Neural progenitor cell (in vitro differentiated cells): ENCODE measurements at regions not wholly inside any gene's neighbourhood (a gene's known extent, or its start where the extent isn't known, plus 50 kb on each side); places are given as distances from the start of the nearest gene placed in this dataset.
A peak's percentile ranks its signal among the peaks of the same experiment; 100 is the strongest.

Source experiments
- DNase-seq: peaks from one replicate; pipeline ENCODE4 v3.0.0-alpha.2; 2016; ENCODE audit warnings: low spot score
- H2AFZ ChIP-seq: fragments of 200-600 bp; sonication (generic); replicated peaks from 2 replicates; pipeline ENCODE4 v1.6.1; 2016; ENCODE audit warnings: antibody characterized with exemption
- H3F3A ChIP-seq: fragments of 200-600 bp; sonication (generic); 2 replicates; pipeline ENCODE4 v1.6.1; 2016; ENCODE audit warnings: antibody characterized with exemption, low read depth
- H3K27ac ChIP-seq: fragments of 200-600 bp; sonication (generic); 2 replicates; pipeline ENCODE4 v1.5.1; 2016; ENCODE audit warnings: mild to moderate bottlenecking
- H3K27me3 ChIP-seq: fragments of 200-600 bp; sonication (generic); 2 replicates; pipeline ENCODE4 v1.6.1; 2016; ENCODE audit warnings: mild to moderate bottlenecking, moderate library complexity
- H3K36me3 ChIP-seq: fragments of 200-600 bp; sonication (generic); 2 replicates; pipeline ENCODE4 v1.5.1; 2016
- H3K4me1 ChIP-seq: fragments of 200-600 bp; sonication (generic); 2 replicates; pipeline ENCODE4 v1.6.1; 2016; ENCODE audit warnings: mixed run types
- H3K4me2 ChIP-seq: fragments of 200-600 bp; sonication (generic); 2 replicates; pipeline ENCODE4 v1.6.1; 2016
- H3K4me3 ChIP-seq: fragments of 200-600 bp; sonication (generic); 2 replicates; pipeline ENCODE4 v1.5.1; 2016
- H3K79me2 ChIP-seq: fragments of 200-600 bp; sonication (generic); 2 replicates; pipeline ENCODE4 v1.6.1; 2016; ENCODE audit warnings: low read depth
- H3K9ac ChIP-seq: fragments of 200-600 bp; sonication (generic); 2 replicates; pipeline ENCODE4 v1.6.1; 2016
- H3K9me3 ChIP-seq: fragments of 200-600 bp; sonication (generic); 2 replicates; pipeline ENCODE4 v1.5.1; 2016; ENCODE audit warnings: low read depth
- H4K20me1 ChIP-seq: fragments of 200-600 bp; sonication (generic); 2 replicates; pipeline ENCODE4 v1.6.1; 2016; ENCODE audit warnings: low read depth
- H3K27ac Mint-ChIP-seq: 3 replicates; pipeline ENCODE4 v1.8.0; 2021; ENCODE audit warnings: mixed read lengths
- H3K27me3 Mint-ChIP-seq: 2 replicates; pipeline ENCODE4 v1.8.0; 2022; ENCODE audit warnings: low read depth, mild to moderate bottlenecking, inconsistent platforms, moderate library complexity, mixed read lengths; ENCODE audit not compliant: insufficient read depth
- H3K36me3 Mint-ChIP-seq: 3 replicates; pipeline ENCODE4 v1.8.0; 2021; ENCODE audit warnings: mixed read lengths
- H3K4me1 Mint-ChIP-seq: 3 replicates; pipeline ENCODE4 v1.8.0; 2021; ENCODE audit warnings: mixed read lengths
- H3K4me3 Mint-ChIP-seq: 3 replicates; pipeline ENCODE4 v1.8.0; 2021; ENCODE audit warnings: mild to moderate bottlenecking, moderate library complexity, mixed read lengths
- H3K9me3 Mint-ChIP-seq: 3 replicates; pipeline ENCODE4 v1.8.0; 2020; ENCODE audit warnings: mixed read lengths
- EZH2 ChIP-seq: fragments of 200-600 bp; sonication (generic); IDR thresholded peaks from 2 replicates; pipeline ENCODE4 v1.6.1; 2017; ENCODE audit warnings: antibody characterized with exemption, mild to moderate bottlenecking, moderate library complexity
- EZH2phosphoT487 ChIP-seq: fragments of 200-600 bp; sonication (generic); IDR thresholded peaks from 2 replicates; pipeline ENCODE4 v1.6.1; 2017; ENCODE audit warnings: antibody characterized with exemption
- TF ChIP-seq, protein P1 (sequence below): fragments of 200-600 bp; sonication (generic); IDR thresholded peaks from 2 replicates; pipeline ENCODE4 v1.5.1; 2017; ENCODE audit warnings: antibody characterized with exemption, mild to moderate bottlenecking

DNA sequence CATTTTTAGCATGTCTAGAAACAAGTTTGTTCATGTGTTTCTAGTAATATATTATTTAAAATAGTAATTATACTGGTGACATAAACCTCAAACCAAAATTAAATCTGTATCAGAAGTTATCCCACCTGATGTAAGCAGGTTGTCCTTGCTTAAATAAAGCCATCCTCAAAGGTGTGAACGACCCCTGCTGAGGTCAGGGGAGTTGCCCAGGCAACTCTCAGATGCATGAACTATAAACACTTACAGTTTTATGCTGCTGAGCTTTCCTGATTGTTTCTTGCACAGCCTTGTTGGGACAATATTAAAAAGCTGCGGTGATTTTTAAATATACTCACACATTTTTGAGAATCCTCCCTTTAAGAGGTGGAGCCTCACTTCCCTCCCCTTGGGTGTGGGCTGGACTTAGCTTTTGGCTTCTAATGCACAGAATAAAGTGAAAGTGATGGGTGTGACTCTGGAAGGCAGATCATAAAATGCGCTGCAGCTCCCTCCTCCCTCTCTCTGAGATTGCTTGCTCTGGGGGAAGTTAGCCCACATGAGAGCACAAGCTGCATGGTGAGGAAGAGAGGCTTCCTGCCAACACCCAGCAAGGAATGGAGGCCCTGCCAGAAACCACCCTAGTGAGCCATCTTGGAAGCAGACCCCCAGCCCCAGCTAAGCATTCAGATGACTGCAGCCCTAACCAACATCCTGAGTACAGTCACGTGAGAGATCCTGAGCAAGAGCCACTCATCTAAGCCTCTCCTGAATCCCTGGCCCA is 152.7 kb downstream of the SKIDA1 start:
- H3K4me1 ChIP-seq: peaks cover 3% of the 10 kb centered on the region

DNA sequence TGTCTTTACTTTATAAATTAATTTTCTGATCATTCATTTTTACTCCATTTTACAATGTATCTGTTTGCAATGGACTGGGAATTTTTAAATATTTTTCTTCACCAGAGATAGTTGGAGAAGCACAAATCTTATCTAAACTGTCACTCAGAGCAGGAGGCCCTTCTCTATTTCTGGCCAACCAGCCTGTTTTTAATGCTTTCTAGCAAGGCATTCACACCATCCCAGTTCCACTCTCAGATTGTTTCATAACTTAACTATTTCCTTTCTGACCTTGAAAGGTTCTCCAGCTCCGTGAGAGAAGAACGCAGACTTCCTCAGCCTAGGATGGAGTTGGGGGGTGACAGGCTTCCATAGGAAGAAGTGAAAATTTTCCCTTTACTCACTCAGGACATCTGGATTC is 155.8 kb downstream of the SKIDA1 start:
- H3K4me3 Mint-ChIP-seq: no peak overlapping the region
- H2AFZ ChIP-seq: no peak overlapping the region
- H3K36me3 ChIP-seq: no peaks in the 10 kb centered on the region
- H3K4me2 ChIP-seq: no peak overlapping the region
- no peak for DNase-seq
- no peaks in the 10 kb centered on the region for H3K27me3 ChIP-seq
- H3K27ac Mint-ChIP-seq: peak overlapping the region; percentile 60
- no peaks in the 10 kb centered on the region for H3K9me3 ChIP-seq
- H3K9me3 Mint-ChIP-seq: no peaks in the 10 kb centered on the region
- no peak overlapping the region for H3K4me3 ChIP-seq
- peaks cover 6% of the 10 kb centered on the region for H3K4me1 ChIP-seq
- H3K36me3 Mint-ChIP-seq: no peaks in the 10 kb centered on the region
- no peaks in the 10 kb centered on the region for H3K27me3 Mint-ChIP-seq
- no peaks in the 10 kb centered on the region for H3K79me2 ChIP-seq
- no peak overlapping the region for H3K9ac ChIP-seq
- TF ChIP-seq EZH2phosphoT487 (no peak), EZH2 (no peak)
- TF ChIP-seq, protein P1, sequence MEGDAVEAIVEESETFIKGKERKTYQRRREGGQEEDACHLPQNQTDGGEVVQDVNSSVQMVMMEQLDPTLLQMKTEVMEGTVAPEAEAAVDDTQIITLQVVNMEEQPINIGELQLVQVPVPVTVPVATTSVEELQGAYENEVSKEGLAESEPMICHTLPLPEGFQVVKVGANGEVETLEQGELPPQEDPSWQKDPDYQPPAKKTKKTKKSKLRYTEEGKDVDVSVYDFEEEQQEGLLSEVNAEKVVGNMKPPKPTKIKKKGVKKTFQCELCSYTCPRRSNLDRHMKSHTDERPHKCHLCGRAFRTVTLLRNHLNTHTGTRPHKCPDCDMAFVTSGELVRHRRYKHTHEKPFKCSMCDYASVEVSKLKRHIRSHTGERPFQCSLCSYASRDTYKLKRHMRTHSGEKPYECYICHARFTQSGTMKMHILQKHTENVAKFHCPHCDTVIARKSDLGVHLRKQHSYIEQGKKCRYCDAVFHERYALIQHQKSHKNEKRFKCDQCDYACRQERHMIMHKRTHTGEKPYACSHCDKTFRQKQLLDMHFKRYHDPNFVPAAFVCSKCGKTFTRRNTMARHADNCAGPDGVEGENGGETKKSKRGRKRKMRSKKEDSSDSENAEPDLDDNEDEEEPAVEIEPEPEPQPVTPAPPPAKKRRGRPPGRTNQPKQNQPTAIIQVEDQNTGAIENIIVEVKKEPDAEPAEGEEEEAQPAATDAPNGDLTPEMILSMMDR: no peak
- peaks cover 4% of the 10 kb centered on the region for H4K20me1 ChIP-seq
- H3K4me1 Mint-ChIP-seq: peaks cover 37% of the 10 kb centered on the region
- H3K27ac ChIP-seq: no peak overlapping the region
- peaks cover 6% of the 10 kb centered on the region for H3F3A ChIP-seq

More for the DNA sequence above, 152.7 kb downstream of the SKIDA1 start:
- DNase-seq: no peak
- H3K9ac ChIP-seq: no peak overlapping the region
- no peak overlapping the region for H3K4me2 ChIP-seq
- peak overlapping the region; percentile 89 for H2AFZ ChIP-seq
- Mint-ChIP-seq H3K9me3 (no peaks in the 10 kb centered on the region), H3K4me1 (peaks cover 31% of the 10 kb centered on the region), H3K27me3 (peaks cover 2% of the 10 kb centered on the region), H3K36me3 (no peaks in the 10 kb centered on the region), H3K4me3 (no peak overlapping the region), H3K27ac (peak overlapping the region; percentile 93)
- no peaks in the 10 kb centered on the region for H3K36me3 ChIP-seq
- H3F3A ChIP-seq: no peaks in the 10 kb centered on the region
- no peaks in the 10 kb centered on the region for H3K9me3 ChIP-seq
- H4K20me1 ChIP-seq: no peaks in the 10 kb centered on the region
- H3K27ac ChIP-seq: no peak overlapping the region
- H3K79me2 ChIP-seq: no peaks in the 10 kb centered on the region
- no peak overlapping the region for H3K4me3 ChIP-seq
- H3K27me3 ChIP-seq: no peaks in the 10 kb centered on the region
- TF ChIP-seq EZH2 (no peak), EZH2phosphoT487 (no peak)
- TF ChIP-seq, protein P1: no peak

DNA sequence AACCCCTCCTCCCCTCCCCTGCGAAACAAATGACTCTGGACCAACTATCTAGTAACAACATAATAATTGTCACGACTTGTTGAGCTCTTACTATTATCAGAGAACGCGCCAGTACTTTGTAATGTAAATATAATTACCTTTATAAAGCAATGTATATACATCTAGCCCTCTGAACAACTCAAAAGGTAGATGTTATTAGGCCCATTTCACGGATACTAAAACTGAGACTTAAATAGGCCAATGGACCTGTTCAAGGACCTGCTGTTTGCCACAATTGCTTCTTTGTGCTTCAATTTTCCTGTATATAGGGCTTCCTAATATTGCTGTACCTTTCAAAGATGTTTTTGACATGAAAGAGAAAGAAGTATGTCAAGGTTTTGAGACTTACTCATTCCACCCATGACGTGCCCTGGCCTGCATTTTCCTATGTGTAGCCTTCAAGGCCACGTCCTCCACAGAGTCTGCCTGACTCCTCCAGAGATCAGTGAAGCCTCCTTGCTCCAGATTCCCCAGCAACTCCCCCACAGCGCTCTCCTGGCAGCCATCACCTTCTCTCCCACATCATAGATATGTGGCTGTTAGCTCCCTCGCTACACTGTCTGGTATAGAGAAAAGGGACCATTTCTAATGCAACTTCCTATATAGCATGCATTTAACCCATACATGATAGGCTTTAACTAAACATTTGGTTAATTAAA is 156.6 kb downstream of the SKIDA1 start:
- Histone ChIP-seq H3K4me2 (no peak overlapping the region), H3K4me1 (peaks cover 15% of the 10 kb centered on the region), H3K27ac (no peak overlapping the region), H3F3A (peaks cover 14% of the 10 kb centered on the region), H3K9me3 (no peaks in the 10 kb centered on the region), H4K20me1 (peaks cover 4% of the 10 kb centered on the region), H3K27me3 (no peaks in the 10 kb centered on the region), H3K36me3 (no peaks in the 10 kb centered on the region), H3K9ac (no peak overlapping the region), H3K4me3 (no peak overlapping the region), H2AFZ (no peak overlapping the region), H3K79me2 (no peaks in the 10 kb centered on the region)
- Mint-ChIP-seq H3K27ac (peak overlapping the region; percentile 87), H3K9me3 (no peaks in the 10 kb centered on the region), H3K4me3 (peak overlapping the region; percentile 15), H3K27me3 (no peaks in the 10 kb centered on the region), H3K36me3 (no peaks in the 10 kb centered on the region), H3K4me1 (peaks cover 45% of the 10 kb centered on the region)
- no peak for DNase-seq
- TF ChIP-seq EZH2: no peak
- TF ChIP-seq, protein P1: no peak
- TF ChIP-seq EZH2phosphoT487: no peak
